Central memory CD8-positive, alpha-beta T cell (primary cell): ENCODE measurements at regions not wholly inside any gene's neighbourhood (a gene's known extent, or its start where the extent isn't known, plus 50 kb on each side); places are given as distances from the start of the nearest gene placed in this dataset.
A peak's percentile ranks its signal among the peaks of the same experiment; 100 is the strongest.
"Not testable (repeated sequence)": the region's sequence is repeated elsewhere in the genome, so short reads cannot be mapped to it uniquely, and the experiment has no call there.

ENCODE experiments used
- ATAC-seq: fragments of 150-1000 bp; cut with Tn5 transposase; replicated peaks from 2 replicates; pipeline ENCODE4 v1.10.0; 2022; ENCODE audit warnings: mild to moderate bottlenecking, moderate FRiP score, moderate number of reproducible peaks; ENCODE audit not compliant: poor library complexity, severe bottlenecking; ENCODE audit errors: extremely low read depth
- DNase-seq, 2 donors: peaks; one replicate each; pipeline ENCODE4 v3.0.0; 2021; ENCODE audit warnings: low spot score in 2 of 2
- H3K27ac Mint-ChIP-seq: one replicate; pipeline ENCODE4 v1.8.0; 2022; ENCODE audit warnings: low read depth, mild to moderate bottlenecking, moderate library complexity, mixed read lengths
- H3K27me3 Mint-ChIP-seq: one replicate; pipeline ENCODE4 v1.8.0; 2022; ENCODE audit warnings: mixed read lengths
- H3K36me3 Mint-ChIP-seq: one replicate; pipeline ENCODE4 v1.8.0; 2022; ENCODE audit warnings: mild to moderate bottlenecking, moderate library complexity, mixed read lengths; ENCODE audit not compliant: insufficient read depth
- H3K4me1 Mint-ChIP-seq: one replicate; pipeline ENCODE4 v1.8.0; 2022; ENCODE audit warnings: mixed read lengths
- H3K4me3 Mint-ChIP-seq: one replicate; pipeline ENCODE4 v1.8.0; 2022; ENCODE audit warnings: mild to moderate bottlenecking, moderate library complexity, mixed read lengths
- H3K9me3 Mint-ChIP-seq: one replicate; pipeline ENCODE4 v1.8.0; 2022; ENCODE audit warnings: mixed read lengths

- ATAC-seq (no peak), DNase-seq (no peak)
- Mint-ChIP-seq H3K9me3 (no peaks in the 10 kb centered on the region), H3K4me1 (peaks cover 69% of the 10 kb centered on the region), H3K36me3 (peaks cover 3% of the 10 kb centered on the region), H3K4me3 (no peak overlapping the region), H3K27ac (peak overlapping the region; percentile 54), H3K27me3 (no peaks in the 10 kb centered on the region)
These were observed 821.4 kb downstream of the RNF144A start for GRCh38 chr2:7738596-7738995.

- no peaks in the 10 kb centered on the region for H3K27me3 Mint-ChIP-seq
- H3K4me1 Mint-ChIP-seq = peaks cover 70% of the 10 kb centered on the region
- no peaks in the 10 kb centered on the region for H3K9me3 Mint-ChIP-seq
- H3K36me3 Mint-ChIP-seq = peaks cover 8% of the 10 kb centered on the region
- H3K27ac Mint-ChIP-seq = no peak overlapping the region
- H3K4me3 Mint-ChIP-seq = no peak overlapping the region
- no peak for DNase-seq
- no peak for ATAC-seq
These were observed 822.9 kb downstream of the RNF144A start for GRCh38 chr2:7740114-7740513.

- no peak overlapping the region for H3K27ac Mint-ChIP-seq
- peaks cover 64% of the 10 kb centered on the region for H3K4me1 Mint-ChIP-seq
- no peak for DNase-seq
- no peaks in the 10 kb centered on the region for H3K9me3 Mint-ChIP-seq
- H3K27me3 Mint-ChIP-seq = no peaks in the 10 kb centered on the region
- H3K4me3 Mint-ChIP-seq = no peak overlapping the region
- H3K36me3 Mint-ChIP-seq = peaks cover 9% of the 10 kb centered on the region
- no peak for ATAC-seq
These were observed 825.1 kb downstream of the RNF144A start for GRCh38 chr2:7742301-7742700.

- Mint-ChIP-seq H3K4me3 (peak overlapping the region; percentile 23), H3K4me1 (peaks cover 48% of the 10 kb centered on the region), H3K9me3 (no peaks in the 10 kb centered on the region), H3K27ac (peak overlapping the region; percentile 35), H3K36me3 (peaks cover 14% of the 10 kb centered on the region), H3K27me3 (no peaks in the 10 kb centered on the region)
- peak; percentile 35 to 74 for DNase-seq
- ATAC-seq = peak; percentile 81
These were observed 827.6 kb downstream of the RNF144A start for GRCh38 chr2:7744827-7745226.

GRCh38 chr2:7745369-7745768 lies 828.2 kb downstream of the RNF144A start:
- peaks cover 43% of the 10 kb centered on the region for H3K4me1 Mint-ChIP-seq
- H3K9me3 Mint-ChIP-seq = no peaks in the 10 kb centered on the region
- peak overlapping the region; percentile 35 for H3K27ac Mint-ChIP-seq
- ATAC-seq = no peak
- H3K27me3 Mint-ChIP-seq = no peaks in the 10 kb centered on the region
- H3K36me3 Mint-ChIP-seq = peaks cover 14% of the 10 kb centered on the region
- DNase-seq = no peak
- H3K4me3 Mint-ChIP-seq = peak overlapping the region; percentile 7

- Mint-ChIP-seq H3K36me3 (peaks cover 12% of the 10 kb centered on the region), H3K27ac (peak overlapping the region; percentile 76), H3K4me1 (peaks cover 23% of the 10 kb centered on the region)
These were observed 831.7 kb downstream of the RNF144A start for GRCh38 chr2:7748717-7749415.

GRCh38 chr2:7749895-7750559 lies 832.8 kb downstream of the RNF144A start:
- Mint-ChIP-seq H3K4me3 (no peak overlapping the region), H3K36me3 (peaks cover 6% of the 10 kb centered on the region), H3K27me3 (no peaks in the 10 kb centered on the region), H3K4me1 (peaks cover 12% of the 10 kb centered on the region), H3K9me3 (no peaks in the 10 kb centered on the region), H3K27ac (no peak overlapping the region)
- ATAC-seq (no peak), DNase-seq (no peak)

More at GRCh38 chr2:7748717-7749415, 831.7 kb downstream of the RNF144A start:
- DNase-seq = peak in 1 of 2 donors; percentile 31
- peak; percentile 53 for ATAC-seq
- H3K9me3 Mint-ChIP-seq = no peaks in the 10 kb centered on the region
- peak overlapping the region; percentile 56 for H3K4me3 Mint-ChIP-seq
- no peaks in the 10 kb centered on the region for H3K27me3 Mint-ChIP-seq

- Mint-ChIP-seq H3K27me3 (no peaks in the 10 kb centered on the region), H3K27ac (no peak overlapping the region), H3K4me1 (no peaks in the 10 kb centered on the region), H3K4me3 (no peak overlapping the region), H3K9me3 (no peaks in the 10 kb centered on the region), H3K36me3 (peaks cover 5% of the 10 kb centered on the region)
- no peak for ATAC-seq
- no peak for DNase-seq
These were observed 835.1 kb downstream of the RNF144A start for GRCh38 chr2:7752291-7752690.

GRCh38 chr2:7753777-7754176 lies 836.6 kb downstream of the RNF144A start:
- DNase-seq (no peak), ATAC-seq (no peak)
- Mint-ChIP-seq H3K27ac (no peak overlapping the region), H3K36me3 (peaks cover 1% of the 10 kb centered on the region), H3K4me1 (no peaks in the 10 kb centered on the region), H3K27me3 (no peaks in the 10 kb centered on the region), H3K9me3 (no peaks in the 10 kb centered on the region), H3K4me3 (no peak overlapping the region)

GRCh38 chr2:7755879-7756278 lies 838.7 kb downstream of the RNF144A start:
- Mint-ChIP-seq H3K4me3 (no peak overlapping the region), H3K4me1 (no peaks in the 10 kb centered on the region), H3K27ac (no peak overlapping the region), H3K9me3 (no peaks in the 10 kb centered on the region), H3K36me3 (no peaks in the 10 kb centered on the region), H3K27me3 (no peaks in the 10 kb centered on the region)
- ATAC-seq (no peak), DNase-seq (no peak)

- DNase-seq = no peak
- ATAC-seq = no peak
- Mint-ChIP-seq H3K4me3 (no peak overlapping the region), H3K27ac (no peak overlapping the region), H3K4me1 (no peaks in the 10 kb centered on the region), H3K9me3 (peaks cover 9% of the 10 kb centered on the region), H3K27me3 (no peaks in the 10 kb centered on the region), H3K36me3 (no peaks in the 10 kb centered on the region)
These were observed 841.0 kb downstream of the RNF144A start for GRCh38 chr2:7758073-7758759.

GRCh38 chr2:7759898-7760297 lies 842.7 kb downstream of the RNF144A start:
- Mint-ChIP-seq H3K4me3 (no peak overlapping the region), H3K27ac (no peak overlapping the region), H3K9me3 (peaks cover 15% of the 10 kb centered on the region), H3K4me1 (no peaks in the 10 kb centered on the region), H3K36me3 (no peaks in the 10 kb centered on the region), H3K27me3 (no peaks in the 10 kb centered on the region)
- ATAC-seq (no peak), DNase-seq (no peak)

GRCh38 chr2:7763418-7763817 lies 846.2 kb downstream of the RNF144A start:
- not testable (repeated sequence) for H3K4me1 Mint-ChIP-seq, H3K4me3 Mint-ChIP-seq, H3K27ac Mint-ChIP-seq, DNase-seq, H3K27me3 Mint-ChIP-seq, ATAC-seq, H3K36me3 Mint-ChIP-seq
- peaks cover 15% of the 10 kb centered on the region for H3K9me3 Mint-ChIP-seq
